ENCODE measurements at regions not wholly inside any gene's neighbourhood (a gene's known extent, or its start where the extent isn't known, plus 50 kb on each side); places are given as distances from the start of the nearest gene placed in this dataset.

- no peaks in the 10 kb centered on the region for H3K36me3 ChIP-seq (ENCODE audit: control insufficient read depth in 2 of 2, insufficient read depth in 2 of 2, low read length in 1 of 2)
- H3K4me3 ChIP-seq (ENCODE audit: low read length in 2 of 2) = no peak overlapping the region
- WGBS = 71% methylated on average over 2 of the region's 2 CpGs
- no peak overlapping the region for H3K27ac ChIP-seq (ENCODE audit: low read depth in 1 of 2, low read length in 1 of 2)
- no peaks in the 10 kb centered on the region for H3K4me1 ChIP-seq (ENCODE audit: control insufficient read depth in 2 of 2, insufficient read depth in 2 of 2, low read length in 2 of 2)
- no peak for DNase-seq (ENCODE audit: low read depth in 6 of 9, low spot score in 9 of 9)
- no peaks in the 10 kb centered on the region for H3K9me3 ChIP-seq (ENCODE audit: control insufficient read depth in 2 of 2, insufficient read depth in 1 of 2, low read length in 1 of 2)
- no peaks in the 10 kb centered on the region for H3K27me3 ChIP-seq (ENCODE audit: control insufficient read depth in 2 of 2, insufficient read depth in 1 of 2, low read length in 1 of 2)
Measured at GRCh38 chr12:47321436-47321835, 241.7 kb upstream of the AMIGO2 start.

DNA sequence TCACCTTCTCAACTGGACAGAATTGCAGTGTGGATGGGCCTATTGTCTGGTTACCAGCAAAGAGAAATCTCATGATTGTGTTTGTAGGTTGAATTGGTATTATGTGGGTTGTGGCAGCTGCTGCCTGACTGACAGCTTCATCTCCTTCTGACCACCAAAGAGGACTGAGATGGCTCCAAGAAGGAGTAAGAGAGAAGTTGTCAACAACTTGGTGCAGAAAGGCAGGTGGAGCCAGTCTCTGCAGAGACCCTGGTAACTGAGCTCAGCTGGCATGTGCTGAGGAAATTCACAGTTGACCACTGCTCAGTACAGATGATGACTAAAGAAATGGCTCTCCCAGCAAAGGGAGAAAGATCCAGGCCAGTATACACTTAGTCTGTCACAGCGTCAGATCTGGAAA is 240.0 kb upstream of the AMIGO2 start:
- H3K27ac ChIP-seq (ENCODE audit: low read depth in 1 of 2, low read length in 1 of 2) = no peak overlapping the region
- WGBS = 98% methylated on average over 1 of the region's 1 CpG
- no peak overlapping the region for H3K4me3 ChIP-seq (ENCODE audit: low read length in 2 of 2)
- H3K27me3 ChIP-seq (ENCODE audit: control insufficient read depth in 2 of 2, insufficient read depth in 1 of 2, low read length in 1 of 2) = no peaks in the 10 kb centered on the region
- no peak for DNase-seq (ENCODE audit: low read depth in 6 of 9, low spot score in 9 of 9)
- no peaks in the 10 kb centered on the region for H3K36me3 ChIP-seq (ENCODE audit: control insufficient read depth in 2 of 2, insufficient read depth in 2 of 2, low read length in 1 of 2)
- no peaks in the 10 kb centered on the region for H3K9me3 ChIP-seq (ENCODE audit: control insufficient read depth in 2 of 2, insufficient read depth in 1 of 2, low read length in 1 of 2)
- no peaks in the 10 kb centered on the region for H3K4me1 ChIP-seq (ENCODE audit: control insufficient read depth in 2 of 2, insufficient read depth in 2 of 2, low read length in 2 of 2)

- Histone ChIP-seq H3K4me3 (ENCODE audit: low read length in 2 of 2) (no peak overlapping the region), H3K4me1 (ENCODE audit: control insufficient read depth in 2 of 2, insufficient read depth in 2 of 2, low read length in 2 of 2) (no peaks in the 10 kb centered on the region), H3K9me3 (ENCODE audit: control insufficient read depth in 2 of 2, insufficient read depth in 1 of 2, low read length in 1 of 2) (no peaks in the 10 kb centered on the region), H3K36me3 (ENCODE audit: control insufficient read depth in 2 of 2, insufficient read depth in 2 of 2, low read length in 1 of 2) (no peaks in the 10 kb centered on the region), H3K27ac (ENCODE audit: low read depth in 1 of 2, low read length in 1 of 2) (no peak overlapping the region), H3K27me3 (ENCODE audit: control insufficient read depth in 2 of 2, insufficient read depth in 1 of 2, low read length in 1 of 2) (no peaks in the 10 kb centered on the region)
- WGBS = 81% methylated on average over 4 of the region's 4 CpGs
- DNase-seq (ENCODE audit: low read depth in 6 of 9, low spot score in 9 of 9) = no peak
Measured at GRCh38 chr12:47318963-47319362, 239.2 kb upstream of the AMIGO2 start.

DNA sequence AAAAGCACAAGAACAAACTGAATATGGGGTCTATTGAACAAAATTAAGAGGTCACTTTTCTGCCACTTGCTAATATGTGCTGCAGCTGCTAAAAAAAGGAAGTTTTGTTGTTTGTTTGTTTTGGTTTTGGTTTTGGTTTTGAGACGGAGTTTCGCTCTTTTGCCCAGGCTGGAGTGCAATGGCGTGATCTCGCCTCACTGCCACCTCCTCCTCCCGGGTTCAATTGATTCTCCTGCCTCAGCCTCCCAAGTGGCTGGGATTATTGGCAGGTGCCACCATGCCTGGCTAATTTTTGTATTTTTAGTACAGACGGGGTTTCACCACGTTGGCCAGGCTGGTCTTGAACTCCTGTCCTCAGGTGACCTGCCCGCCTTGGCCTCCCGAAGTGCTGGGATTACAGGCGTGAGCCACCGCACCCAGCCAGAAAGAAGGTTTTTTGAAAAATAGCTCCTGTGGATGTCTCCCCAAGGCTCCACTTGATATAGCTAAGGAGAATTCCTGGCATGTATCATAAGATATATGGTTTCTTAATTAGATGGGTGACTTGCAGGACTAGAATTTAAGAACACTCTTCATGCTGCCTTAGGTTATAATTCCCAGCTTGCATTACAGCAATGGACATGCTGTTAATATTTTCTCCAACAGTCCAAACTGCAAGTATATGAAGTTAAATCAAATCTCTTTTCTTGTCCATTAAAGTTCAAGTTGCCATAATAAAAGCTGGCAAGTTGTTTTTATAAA is 237.6 kb upstream of the AMIGO2 start:
- peak in 1 of 9 donors; percentile 24 for DNase-seq (ENCODE audit: low read depth in 6 of 9, low spot score in 9 of 9)
- H3K36me3 ChIP-seq (ENCODE audit: control insufficient read depth in 2 of 2, insufficient read depth in 2 of 2, low read length in 1 of 2) = no peaks in the 10 kb centered on the region
- H3K27me3 ChIP-seq (ENCODE audit: control insufficient read depth in 2 of 2, insufficient read depth in 1 of 2, low read length in 1 of 2) = no peaks in the 10 kb centered on the region
- no peak overlapping the region for H3K27ac ChIP-seq (ENCODE audit: low read depth in 1 of 2, low read length in 1 of 2)
- WGBS = 68% methylated on average over 11 of the region's 11 CpGs
- no peaks in the 10 kb centered on the region for H3K4me1 ChIP-seq (ENCODE audit: control insufficient read depth in 2 of 2, insufficient read depth in 2 of 2, low read length in 2 of 2)
- no peak overlapping the region for H3K4me3 ChIP-seq (ENCODE audit: low read length in 2 of 2)
- H3K9me3 ChIP-seq (ENCODE audit: control insufficient read depth in 2 of 2, insufficient read depth in 1 of 2, low read length in 1 of 2) = no peaks in the 10 kb centered on the region

- H3K9me3 ChIP-seq (ENCODE audit: control insufficient read depth in 2 of 2, insufficient read depth in 1 of 2, low read length in 1 of 2) = no peaks in the 10 kb centered on the region
- H3K27ac ChIP-seq (ENCODE audit: low read depth in 1 of 2, low read length in 1 of 2) = no peak overlapping the region
- no peaks in the 10 kb centered on the region for H3K27me3 ChIP-seq (ENCODE audit: control insufficient read depth in 2 of 2, insufficient read depth in 1 of 2, low read length in 1 of 2)
- no peak for DNase-seq (ENCODE audit: low read depth in 6 of 9, low spot score in 9 of 9)
- H3K36me3 ChIP-seq (ENCODE audit: control insufficient read depth in 2 of 2, insufficient read depth in 2 of 2, low read length in 1 of 2) = no peaks in the 10 kb centered on the region
- H3K4me3 ChIP-seq (ENCODE audit: low read length in 2 of 2) = no peak overlapping the region
- no peaks in the 10 kb centered on the region for H3K4me1 ChIP-seq (ENCODE audit: control insufficient read depth in 2 of 2, insufficient read depth in 2 of 2, low read length in 2 of 2)
- 86% methylated on average over 2 of the region's 2 CpGs for WGBS
Measured at GRCh38 chr12:47316609-47317049, 236.9 kb upstream of the AMIGO2 start.

GRCh38 chr12:47314996-47315395 is 235.2 kb upstream of the AMIGO2 start:
- H3K36me3 ChIP-seq (ENCODE audit: control insufficient read depth in 2 of 2, insufficient read depth in 2 of 2, low read length in 1 of 2) = no peaks in the 10 kb centered on the region
- H3K27ac ChIP-seq (ENCODE audit: low read depth in 1 of 2, low read length in 1 of 2) = no peak overlapping the region
- H3K9me3 ChIP-seq (ENCODE audit: control insufficient read depth in 2 of 2, insufficient read depth in 1 of 2, low read length in 1 of 2) = no peaks in the 10 kb centered on the region
- 100% methylated on average over 1 of the region's 1 CpG for WGBS
- DNase-seq (ENCODE audit: low read depth in 6 of 9, low spot score in 9 of 9) = no peak
- no peaks in the 10 kb centered on the region for H3K27me3 ChIP-seq (ENCODE audit: control insufficient read depth in 2 of 2, insufficient read depth in 1 of 2, low read length in 1 of 2)
- H3K4me1 ChIP-seq (ENCODE audit: control insufficient read depth in 2 of 2, insufficient read depth in 2 of 2, low read length in 2 of 2) = no peaks in the 10 kb centered on the region
- H3K4me3 ChIP-seq (ENCODE audit: low read length in 2 of 2) = no peak overlapping the region

DNA sequence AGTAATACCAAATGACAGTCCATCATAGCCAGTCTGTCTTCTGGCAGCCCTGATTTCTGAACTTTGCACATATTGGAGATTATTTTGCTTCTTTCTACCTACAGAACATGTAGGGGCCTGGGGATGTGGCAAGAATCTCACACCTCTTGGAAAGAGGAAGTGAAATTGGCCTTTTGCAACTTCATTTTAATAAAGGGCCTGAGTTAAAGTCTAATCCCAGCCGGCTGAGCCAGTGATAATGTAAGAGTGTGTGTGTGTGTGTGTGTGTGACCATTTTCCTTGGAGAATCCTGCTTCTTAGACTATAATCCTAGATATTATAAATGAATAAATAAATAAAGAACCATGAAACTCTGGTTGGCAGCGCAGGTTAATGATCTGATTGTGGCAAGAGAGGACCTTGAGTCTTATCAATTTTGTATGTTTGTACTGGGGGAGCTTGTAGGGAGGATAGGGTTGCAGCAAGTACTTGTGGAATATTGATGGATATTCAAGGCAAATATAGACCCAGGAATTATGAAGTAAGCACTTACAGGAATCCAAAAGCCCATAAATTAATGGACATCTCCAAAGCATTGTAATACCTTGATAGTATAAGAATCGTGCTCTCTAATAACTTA is 233.2 kb upstream of the AMIGO2 start:
- no peak for DNase-seq (ENCODE audit: low read depth in 6 of 9, low spot score in 9 of 9)
- H3K36me3 ChIP-seq (ENCODE audit: control insufficient read depth in 2 of 2, insufficient read depth in 2 of 2, low read length in 1 of 2) = no peaks in the 10 kb centered on the region
- no peaks in the 10 kb centered on the region for H3K4me1 ChIP-seq (ENCODE audit: control insufficient read depth in 2 of 2, insufficient read depth in 2 of 2, low read length in 2 of 2)
- H3K9me3 ChIP-seq (ENCODE audit: control insufficient read depth in 2 of 2, insufficient read depth in 1 of 2, low read length in 1 of 2) = no peaks in the 10 kb centered on the region
- H3K27ac ChIP-seq (ENCODE audit: low read depth in 1 of 2, low read length in 1 of 2) = no peak overlapping the region
- H3K27me3 ChIP-seq (ENCODE audit: control insufficient read depth in 2 of 2, insufficient read depth in 1 of 2, low read length in 1 of 2) = no peaks in the 10 kb centered on the region
- H3K4me3 ChIP-seq (ENCODE audit: low read length in 2 of 2) = no peak overlapping the region
- WGBS = 79% methylated on average over 3 of the region's 3 CpGs

DNA sequence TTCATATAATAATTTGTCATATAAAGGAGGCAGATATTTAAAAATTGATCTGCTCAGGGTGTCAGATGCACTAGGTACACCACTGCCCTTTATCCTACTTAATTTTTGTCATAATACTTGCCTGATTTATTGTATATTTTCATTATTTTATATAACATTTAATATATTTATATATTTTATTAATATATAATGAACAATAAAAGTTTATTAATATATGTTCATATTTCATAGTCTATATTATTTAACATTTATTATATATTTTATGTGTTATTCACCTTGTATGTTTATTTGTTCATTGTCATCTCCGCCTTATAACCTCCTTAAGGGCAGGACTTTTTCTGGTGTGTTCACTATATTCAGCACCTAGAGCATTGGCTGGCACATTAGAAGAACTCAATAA is 232.4 kb upstream of the AMIGO2 start:
- Histone ChIP-seq H3K4me1 (ENCODE audit: control insufficient read depth in 2 of 2, insufficient read depth in 2 of 2, low read length in 2 of 2) (peaks cover under 1 to 4% of the 10 kb centered on the region in 2 donors), H3K9me3 (ENCODE audit: control insufficient read depth in 2 of 2, insufficient read depth in 1 of 2, low read length in 1 of 2) (no peaks in the 10 kb centered on the region), H3K27ac (ENCODE audit: low read depth in 1 of 2, low read length in 1 of 2) (no peak overlapping the region), H3K36me3 (ENCODE audit: control insufficient read depth in 2 of 2, insufficient read depth in 2 of 2, low read length in 1 of 2) (no peaks in the 10 kb centered on the region), H3K4me3 (ENCODE audit: low read length in 2 of 2) (no peak overlapping the region), H3K27me3 (ENCODE audit: control insufficient read depth in 2 of 2, insufficient read depth in 1 of 2, low read length in 1 of 2) (no peaks in the 10 kb centered on the region)
- WGBS = 96% methylated on average over 1 of the region's 1 CpG
- no peak for DNase-seq (ENCODE audit: low read depth in 6 of 9, low spot score in 9 of 9)

GRCh38 chr12:47311568-47311967 is 231.8 kb upstream of the AMIGO2 start:
- Histone ChIP-seq H3K36me3 (ENCODE audit: control insufficient read depth in 2 of 2, insufficient read depth in 2 of 2, low read length in 1 of 2) (no peaks in the 10 kb centered on the region), H3K4me1 (ENCODE audit: control insufficient read depth in 2 of 2, insufficient read depth in 2 of 2, low read length in 2 of 2) (peaks cover 2 to 4% of the 10 kb centered on the region in 2 donors), H3K27ac (ENCODE audit: low read depth in 1 of 2, low read length in 1 of 2) (no peak overlapping the region), H3K9me3 (ENCODE audit: control insufficient read depth in 2 of 2, insufficient read depth in 1 of 2, low read length in 1 of 2) (no peaks in the 10 kb centered on the region), H3K27me3 (ENCODE audit: control insufficient read depth in 2 of 2, insufficient read depth in 1 of 2, low read length in 1 of 2) (no peaks in the 10 kb centered on the region), H3K4me3 (ENCODE audit: low read length in 2 of 2) (no peak overlapping the region)
- whole genome bisulfite sequencing = 97% methylated on average over 4 of the region's 4 CpGs
- no peak for DNase-seq (ENCODE audit: low read depth in 6 of 9, low spot score in 9 of 9)

Data from thymus (tissue), 11 donors.